ENCODE measurements at regions not wholly inside any gene's neighbourhood (a gene's known extent, or its start where the extent isn't known, plus 50 kb on each side); places are given as distances from the start of the nearest gene placed in this dataset.

DNA sequence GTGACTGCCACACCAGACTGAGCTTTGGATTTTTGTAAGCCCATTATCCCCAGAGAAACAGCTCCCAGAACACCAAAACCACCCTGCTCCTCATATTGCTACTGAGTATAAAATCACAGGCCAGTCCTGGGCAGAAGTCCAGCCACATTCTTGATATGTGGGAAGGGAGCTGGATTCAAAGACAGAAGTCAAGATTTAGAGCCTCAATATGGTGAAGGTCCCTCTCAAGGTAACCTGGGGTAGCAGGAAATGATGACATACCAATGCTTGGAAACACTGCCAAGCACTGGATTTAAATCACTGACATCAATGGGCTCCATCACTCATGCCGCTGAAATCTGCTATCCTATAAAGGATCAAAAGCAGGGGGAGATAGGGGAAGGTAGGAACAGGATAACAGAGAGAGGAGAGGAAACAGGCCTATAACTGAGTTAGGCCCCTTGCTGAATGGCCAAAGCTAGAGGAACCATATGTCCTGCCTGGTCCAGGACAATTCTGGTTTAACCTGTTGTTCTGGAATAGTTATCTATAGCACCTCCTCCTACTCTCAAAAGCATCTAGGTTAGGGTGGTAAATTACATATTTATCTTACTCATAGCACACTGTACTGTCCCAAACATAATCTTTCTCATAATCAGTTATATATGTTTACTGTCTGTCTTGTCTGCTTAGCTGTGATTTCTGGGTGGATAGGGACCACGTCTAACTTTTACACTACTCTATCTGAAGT, 83.7 kb upstream of the NHS start:
- FAIRE-seq (peak; percentile 34), ATAC-seq (no peak), DNase-seq (no peak)
- intact Hi-C loops (cut with DNase I): no loop called here
- Histone ChIP-seq H3K4me1 (no peaks in the 10 kb centered on the region), H3K4me3 (no peak overlapping the region), H3K36me3 (no peaks in the 10 kb centered on the region), H3K27ac (no peak overlapping the region), H3K9me3 (no peaks in the 10 kb centered on the region), H3K27me3 (peaks cover 0 to 3% (median 0%) of the 10 kb centered on the region in 4 donors)
- 37 to 49% methylated on average over 2 of the region's 2 CpGs for WGBS, 2 donors
- TF ChIP-seq, protein P1, sequence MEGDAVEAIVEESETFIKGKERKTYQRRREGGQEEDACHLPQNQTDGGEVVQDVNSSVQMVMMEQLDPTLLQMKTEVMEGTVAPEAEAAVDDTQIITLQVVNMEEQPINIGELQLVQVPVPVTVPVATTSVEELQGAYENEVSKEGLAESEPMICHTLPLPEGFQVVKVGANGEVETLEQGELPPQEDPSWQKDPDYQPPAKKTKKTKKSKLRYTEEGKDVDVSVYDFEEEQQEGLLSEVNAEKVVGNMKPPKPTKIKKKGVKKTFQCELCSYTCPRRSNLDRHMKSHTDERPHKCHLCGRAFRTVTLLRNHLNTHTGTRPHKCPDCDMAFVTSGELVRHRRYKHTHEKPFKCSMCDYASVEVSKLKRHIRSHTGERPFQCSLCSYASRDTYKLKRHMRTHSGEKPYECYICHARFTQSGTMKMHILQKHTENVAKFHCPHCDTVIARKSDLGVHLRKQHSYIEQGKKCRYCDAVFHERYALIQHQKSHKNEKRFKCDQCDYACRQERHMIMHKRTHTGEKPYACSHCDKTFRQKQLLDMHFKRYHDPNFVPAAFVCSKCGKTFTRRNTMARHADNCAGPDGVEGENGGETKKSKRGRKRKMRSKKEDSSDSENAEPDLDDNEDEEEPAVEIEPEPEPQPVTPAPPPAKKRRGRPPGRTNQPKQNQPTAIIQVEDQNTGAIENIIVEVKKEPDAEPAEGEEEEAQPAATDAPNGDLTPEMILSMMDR (IDR thresholded peaks at IDR 0.05): no peak

DNA sequence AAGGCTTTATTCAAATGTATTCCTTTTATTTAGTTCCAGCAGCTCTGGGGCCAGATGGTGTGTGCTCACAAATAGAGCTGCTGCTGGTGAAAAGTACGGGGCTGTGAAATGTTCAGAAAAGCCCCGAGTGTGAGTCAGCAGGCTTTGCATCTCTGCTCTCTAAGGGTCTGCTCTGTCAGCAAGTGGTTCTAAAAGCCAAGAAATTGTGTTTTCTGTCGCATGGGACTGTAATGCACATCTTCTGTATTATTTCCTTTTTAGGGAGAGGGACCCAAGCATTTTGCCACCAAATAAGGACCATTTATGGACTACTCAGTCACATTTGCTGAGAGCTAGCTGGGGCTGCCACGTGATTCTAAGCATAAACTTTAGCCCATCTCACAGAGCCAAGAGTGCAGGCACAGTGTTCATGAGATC, 82.9 kb upstream of the NHS start:
- FAIRE-seq (peak; percentile 66), ATAC-seq (peak in 1 of 4 donors; percentile 53), DNase-seq (no peak)
- Histone ChIP-seq H3K4me3 (no peak overlapping the region), H3K27me3 (peaks cover 0 to 3% (median 0%) of the 10 kb centered on the region in 4 donors), H3K4me1 (no peaks in the 10 kb centered on the region), H3K27ac (no peak overlapping the region), H3K36me3 (no peaks in the 10 kb centered on the region), H3K9me3 (no peaks in the 10 kb centered on the region)
- intact Hi-C loops (cut with DNase I): no loop called here
- WGBS, 2 donors: 56 to 72% methylated on average over 4 of the region's 4 CpGs
- TF ChIP-seq, protein P1 (IDR thresholded peaks at IDR 0.05): no peak

DNA sequence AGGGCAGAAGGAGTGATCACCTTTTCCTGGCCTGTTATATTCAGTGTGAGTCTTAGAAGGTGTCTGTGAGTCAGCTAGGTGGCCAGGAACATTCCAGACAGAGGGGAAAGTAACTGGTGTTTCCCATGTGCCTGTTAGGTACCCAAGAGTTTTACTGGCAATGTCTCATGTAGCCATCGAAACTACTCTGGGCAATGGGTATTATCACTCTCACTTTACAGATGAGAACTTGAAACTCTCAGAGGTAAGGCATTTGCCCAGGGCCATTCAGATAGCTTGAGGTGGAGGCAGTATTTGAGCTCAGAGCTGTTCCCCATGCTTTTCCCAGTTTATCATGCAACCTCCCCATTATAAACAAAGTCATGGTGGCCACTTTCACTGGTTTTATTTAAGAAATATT, 80.4 kb upstream of the NHS start:
- Histone ChIP-seq H3K36me3 (no peaks in the 10 kb centered on the region), H3K4me1 (no peaks in the 10 kb centered on the region), H3K27ac (no peak overlapping the region), H3K27me3 (no peaks in the 10 kb centered on the region), H3K9me3 (no peaks in the 10 kb centered on the region), H3K4me3 (no peak overlapping the region)
- intact Hi-C loops (cut with DNase I): no loop called here
- 83 to 87% methylated on average over 1 of the region's 1 CpG for WGBS, 2 donors
- DNase-seq (no peak), ATAC-seq (no peak), FAIRE-seq (no peak)
- TF ChIP-seq, protein P1 (IDR thresholded peaks at IDR 0.05): no peak

GRCh38 chrX:17295791-17296190, 79.2 kb upstream of the NHS start:
- TF ChIP-seq, protein P1 (IDR thresholded peaks at IDR 0.05): no peak
- DNase-seq (no peak), FAIRE-seq (no peak)

GRCh38 chrX:17298564-17298963, 76.4 kb upstream of the NHS start:
- TF ChIP-seq, protein P1 (IDR thresholded peaks at IDR 0.05): no peak
- 32 to 85% methylated on average over 1 of the region's 1 CpG for WGBS, 2 donors
- no peak overlapping the region for H3K27ac ChIP-seq
- no peaks in the 10 kb centered on the region for H3K4me1 ChIP-seq
- DNase-seq (no peak), ATAC-seq (no peak), FAIRE-seq (no peak)
- H3K9me3 ChIP-seq: no peaks in the 10 kb centered on the region
- H3K36me3 ChIP-seq: no peaks in the 10 kb centered on the region
- no peak overlapping the region for H3K4me3 ChIP-seq
- intact Hi-C loops (cut with DNase I): no loop called here
- H3K27me3 ChIP-seq: no peaks in the 10 kb centered on the region

More at GRCh38 chrX:17295791-17296190, 79.2 kb upstream of the NHS start:
- Histone ChIP-seq H3K4me3 (no peak overlapping the region), H3K4me1 (no peaks in the 10 kb centered on the region), H3K9me3 (no peaks in the 10 kb centered on the region), H3K27me3 (no peaks in the 10 kb centered on the region), H3K36me3 (no peaks in the 10 kb centered on the region), H3K27ac (no peak overlapping the region)
- 65 to 79% methylated on average over 1 of the region's 1 CpG for WGBS, 2 donors
- intact Hi-C loops (cut with DNase I): no loop called here
- ATAC-seq: no peak
